ENCODE measurements at regions not wholly inside any gene's neighbourhood (a gene's known extent, or its start where the extent isn't known, plus 50 kb on each side); places are given as distances from the start of the nearest gene placed in this dataset.

DNA sequence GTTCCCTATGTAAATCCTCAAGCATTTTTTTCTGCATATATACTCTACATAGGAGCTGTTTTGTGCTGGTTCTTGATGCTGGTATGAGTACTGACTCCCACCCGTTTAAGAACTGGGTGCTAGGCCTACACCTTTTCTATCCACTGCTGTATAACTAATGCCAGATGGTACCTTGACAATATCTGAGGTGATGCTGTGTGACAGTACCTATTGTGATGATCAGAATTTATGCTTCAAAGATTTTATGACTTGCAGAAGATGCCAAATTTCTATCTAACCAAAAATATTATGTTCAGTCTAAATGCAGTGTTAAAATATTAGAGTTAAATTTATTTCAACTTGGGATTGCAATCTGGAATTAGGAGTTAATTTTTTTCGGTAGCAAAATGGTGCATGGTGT, 272.3 kb upstream of the NOVA1 start:
- Histone ChIP-seq H3K9me1 (ENCODE audit: control insufficient read depth, extremely low read depth, insufficient read depth, low read length) (no peaks in the 10 kb centered on the region), H3K36me3 (ENCODE audit: control insufficient read depth in 2 of 2, extremely low read depth in 1 of 2, insufficient read depth in 2 of 2, low read length in 2 of 2) (no peaks in the 10 kb centered on the region), H3K9ac (ENCODE audit: control insufficient read depth, extremely low read depth, insufficient read depth, low read length) (no peak overlapping the region), H3K4me2 (ENCODE audit: control insufficient read depth, extremely low read depth, insufficient read depth, low read depth, low read length) (no peak overlapping the region), H3K9me3 (ENCODE audit: control insufficient read depth, low read depth, low read length) (no peaks in the 10 kb centered on the region), H3K4me1 (ENCODE audit: control insufficient read depth, extremely low read depth, insufficient read depth, low read length) (no peaks in the 10 kb centered on the region), H3K27ac (ENCODE audit: control insufficient read depth, insufficient read depth, low read length) (no peak overlapping the region), H3K4me3 (ENCODE audit: control insufficient read depth in 2 of 3, extremely low read depth in 1 of 3, insufficient read depth in 2 of 3, low read depth in 1 of 3, low read length in 3 of 3) (no peak overlapping the region), H3K27me3 (ENCODE audit: control insufficient read depth, extremely low read depth, insufficient read depth, low read length) (no peaks in the 10 kb centered on the region), H3K79me2 (ENCODE audit: control insufficient read depth, insufficient read depth, low read length) (no peaks in the 10 kb centered on the region), H2AFZ (ENCODE audit: control insufficient read depth, low read length) (no peak overlapping the region), H4K20me1 (ENCODE audit: control insufficient read depth, extremely low read depth, insufficient read depth, low read length) (no peaks in the 10 kb centered on the region)
- dilution Hi-C loops (cut with MboI; ENCODE audit: extremely low pct_ligation_motif_present, low sequenced_read_pairs) = no loop called here
- TF ChIP-seq, protein P1, sequence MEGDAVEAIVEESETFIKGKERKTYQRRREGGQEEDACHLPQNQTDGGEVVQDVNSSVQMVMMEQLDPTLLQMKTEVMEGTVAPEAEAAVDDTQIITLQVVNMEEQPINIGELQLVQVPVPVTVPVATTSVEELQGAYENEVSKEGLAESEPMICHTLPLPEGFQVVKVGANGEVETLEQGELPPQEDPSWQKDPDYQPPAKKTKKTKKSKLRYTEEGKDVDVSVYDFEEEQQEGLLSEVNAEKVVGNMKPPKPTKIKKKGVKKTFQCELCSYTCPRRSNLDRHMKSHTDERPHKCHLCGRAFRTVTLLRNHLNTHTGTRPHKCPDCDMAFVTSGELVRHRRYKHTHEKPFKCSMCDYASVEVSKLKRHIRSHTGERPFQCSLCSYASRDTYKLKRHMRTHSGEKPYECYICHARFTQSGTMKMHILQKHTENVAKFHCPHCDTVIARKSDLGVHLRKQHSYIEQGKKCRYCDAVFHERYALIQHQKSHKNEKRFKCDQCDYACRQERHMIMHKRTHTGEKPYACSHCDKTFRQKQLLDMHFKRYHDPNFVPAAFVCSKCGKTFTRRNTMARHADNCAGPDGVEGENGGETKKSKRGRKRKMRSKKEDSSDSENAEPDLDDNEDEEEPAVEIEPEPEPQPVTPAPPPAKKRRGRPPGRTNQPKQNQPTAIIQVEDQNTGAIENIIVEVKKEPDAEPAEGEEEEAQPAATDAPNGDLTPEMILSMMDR (optimal IDR thresholded peaks at IDR 0.05 in 1 of 3, IDR thresholded peaks at IDR 0.05 in 1 of 3, conservative IDR thresholded peaks at IDR 0.05 in 1 of 3; ENCODE audit: extremely low read depth in 1 of 3, insufficient read depth in 2 of 3, low read length in 3 of 3) = no peak
- TF ChIP-seq EZH2 (IDR thresholded peaks at IDR 0.05; ENCODE audit: low read length) = no peak
- no peak for FAIRE-seq
- DNase-seq (ENCODE audit: low read depth, low spot score) = no peak

DNA sequence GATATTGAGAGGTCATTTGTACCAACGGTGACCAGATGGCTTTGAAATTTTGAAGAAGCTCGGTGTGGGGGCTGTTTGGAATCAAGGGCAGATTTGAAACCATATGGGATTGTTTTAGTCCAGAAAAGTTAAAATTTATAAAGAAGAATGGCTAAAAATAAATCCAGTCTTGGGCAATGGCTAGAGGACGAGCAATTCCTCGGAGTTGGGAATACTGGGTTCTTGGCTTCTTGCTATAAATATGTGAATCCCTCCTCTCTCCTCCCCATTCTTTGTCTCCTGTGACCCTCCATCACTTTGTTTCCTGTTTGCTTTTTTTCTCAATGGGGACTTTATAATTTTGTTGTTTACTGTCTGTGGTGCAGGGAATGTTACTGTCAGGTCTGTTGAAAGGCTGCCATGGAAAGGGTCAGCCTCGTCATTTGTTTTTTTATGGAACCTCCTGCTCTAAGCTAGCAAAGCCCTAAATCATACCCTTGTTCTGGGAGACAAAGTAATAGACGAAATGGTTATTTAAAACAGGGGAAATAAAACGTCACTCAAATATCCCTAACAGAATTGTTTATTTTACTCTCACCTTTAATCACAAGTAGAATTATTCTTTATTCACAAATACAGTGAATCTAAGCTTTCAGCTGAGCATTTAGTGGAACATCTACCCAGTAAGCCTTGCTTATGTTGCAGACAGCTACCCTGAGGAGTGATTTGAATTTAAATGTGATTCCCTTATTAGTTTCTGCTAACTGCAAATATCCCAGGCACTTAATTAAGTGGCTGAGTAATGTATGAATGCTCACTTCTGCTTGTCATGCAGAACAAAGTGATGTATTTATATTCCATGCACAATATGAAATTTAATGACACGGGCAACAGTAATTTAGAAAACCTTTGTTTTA, 273.1 kb upstream of the NOVA1 start:
- Histone ChIP-seq H3K27me3 (ENCODE audit: control insufficient read depth, extremely low read depth, insufficient read depth, low read length) (no peaks in the 10 kb centered on the region), H3K4me3 (ENCODE audit: control insufficient read depth in 2 of 3, extremely low read depth in 1 of 3, insufficient read depth in 2 of 3, low read depth in 1 of 3, low read length in 3 of 3) (no peak overlapping the region), H2AFZ (ENCODE audit: control insufficient read depth, low read length) (no peak overlapping the region), H3K9me3 (ENCODE audit: control insufficient read depth, low read depth, low read length) (no peaks in the 10 kb centered on the region), H4K20me1 (ENCODE audit: control insufficient read depth, extremely low read depth, insufficient read depth, low read length) (no peaks in the 10 kb centered on the region), H3K79me2 (ENCODE audit: control insufficient read depth, insufficient read depth, low read length) (no peaks in the 10 kb centered on the region), H3K4me2 (ENCODE audit: control insufficient read depth, extremely low read depth, insufficient read depth, low read depth, low read length) (no peak overlapping the region), H3K9me1 (ENCODE audit: control insufficient read depth, extremely low read depth, insufficient read depth, low read length) (no peaks in the 10 kb centered on the region), H3K27ac (ENCODE audit: control insufficient read depth, insufficient read depth, low read length) (no peak overlapping the region), H3K4me1 (ENCODE audit: control insufficient read depth, extremely low read depth, insufficient read depth, low read length) (no peaks in the 10 kb centered on the region), H3K9ac (ENCODE audit: control insufficient read depth, extremely low read depth, insufficient read depth, low read length) (no peak overlapping the region), H3K36me3 (ENCODE audit: control insufficient read depth in 2 of 2, extremely low read depth in 1 of 2, insufficient read depth in 2 of 2, low read length in 2 of 2) (no peaks in the 10 kb centered on the region)
- dilution Hi-C loops (cut with MboI; ENCODE audit: extremely low pct_ligation_motif_present, low sequenced_read_pairs) = no loop called here
- TF ChIP-seq EZH2 (IDR thresholded peaks at IDR 0.05; ENCODE audit: low read length) = no peak
- TF ChIP-seq, protein P1 (optimal IDR thresholded peaks at IDR 0.05 in 1 of 3, IDR thresholded peaks at IDR 0.05 in 1 of 3, conservative IDR thresholded peaks at IDR 0.05 in 1 of 3; ENCODE audit: extremely low read depth in 1 of 3, insufficient read depth in 2 of 3, low read length in 3 of 3) = no peak
- FAIRE-seq = no peak
- DNase-seq (ENCODE audit: low read depth, low spot score) = no peak

Data from keratinocyte (primary cell).